Spleen (tissue), 11 donors: ENCODE measurements at regions not wholly inside any gene's neighbourhood (a gene's known extent, or its start where the extent isn't known, plus 50 kb on each side); places are given as distances from the start of the nearest gene placed in this dataset.

Experiments
- DNase-seq: peaks from one replicate; pipeline ENCODE4 v3.0.0-alpha.2; 2020
- H3K27ac ChIP-seq, 8 donors: fragments of 200-600 bp; sonication (generic) in 7 of 8; 1 replicate in 4 of 8; 2 replicates in 4 of 8; pipeline versions ENCODE4 v1.5.0 to v1.8.0; 2016 to 2021; ENCODE audit warnings: inconsistent platforms in 4 of 8, mild to moderate bottlenecking in 4 of 8, moderate library complexity in 1 of 8
- H3K27me3 ChIP-seq, 7 donors: fragments of 200-600 bp; sonication (generic) in 6 of 7; replicated peaks in 1 of 7; 1 replicate in 4 of 7; 2 replicates in 3 of 7; pipeline versions ENCODE4 v1.5.0 to v1.8.0; 2016 to 2021; ENCODE audit warnings: inconsistent platforms in 3 of 7, mild to moderate bottlenecking in 1 of 7
- H3K36me3 ChIP-seq, 6 donors: fragments of 200-600 bp; sonication (generic) in 5 of 6; 1 replicate in 4 of 6; 2 replicates in 2 of 6; pipeline versions ENCODE4 v1.5.0 to v1.8.0; 2016 to 2021; ENCODE audit warnings: inconsistent platforms in 2 of 6
- H3K4me1 ChIP-seq, 6 donors: fragments of 200-600 bp; sonication (generic) in 5 of 6; 1 replicate in 3 of 6; 2 replicates in 3 of 6; pipeline versions ENCODE4 v1.5.0 to v1.8.0; 2016 to 2021; ENCODE audit warnings: inconsistent platforms in 3 of 6
- H3K4me3 ChIP-seq, 8 donors: fragments of 200-600 bp; sonication (generic) in 7 of 8; 1 replicate in 4 of 8; 2 replicates in 4 of 8; pipeline versions ENCODE4 v1.5.0 to v1.8.0; 2016 to 2021; ENCODE audit warnings: inconsistent platforms in 4 of 8, mild to moderate bottlenecking in 4 of 8, moderate library complexity in 2 of 8
- H3K9me3 ChIP-seq, 8 donors: fragments of 200-600 bp; sonication (generic) in 7 of 8; 1 replicate in 4 of 8; 2 replicates in 4 of 8; pipeline versions ENCODE4 v1.5.0 to v1.8.0; 2016 to 2021; ENCODE audit warnings: inconsistent platforms in 4 of 8
- POLR2A ChIP-seq, 3 donors: fragments of 450-650 bp; IDR thresholded peaks; one replicate each; pipeline ENCODE4 v1.5.1; 2017; ENCODE audit warnings: antibody characterized with exemption in 3 of 3, mild to moderate bottlenecking in 1 of 3
- POLR2AphosphoS5 ChIP-seq, 3 donors: sonication (generic); formaldehyde crosslinking; IDR thresholded peaks; one replicate each; pipeline ENCODE4 v1.5.1; 2017; ENCODE audit warnings: antibody characterized with exemption in 3 of 3
- WGBS, 5 donors: extraction: QIAGEN DNeasy Blood & Tissue Kit in 3 of 5; methylation state at CpG; one replicate each; pipeline versions ENCODE4 v1.1.5 to v1.1.7; 2013 to 2018; 5-methylcytosine and 5-hydroxymethylcytosine counted together
- intact Hi-C: fragments of 100-400 bp; cut with DNase I; formaldehyde crosslinking; loops from one replicate; pipeline ENCODE4 v1.15.0; 2023; ENCODE audit warnings: low total_unique reads
- TF ChIP-seq, protein P1 (sequence below), 11 experiments: fragments of 200-600 bp in 7 of 11; fragments of 450-650 bp in 4 of 11; sonication (generic) in 4 of 11; IDR thresholded peaks in 8 of 11; conservative IDR thresholded peaks in 3 of 11; 1 replicate in 7 of 11; 2 replicates in 4 of 11; pipeline versions ENCODE4 v1.4.0 to v1.8.0; 2016 to 2021; ENCODE audit warnings: antibody characterized with exemption in 11 of 11, inconsistent platforms in 4 of 11, mild to moderate bottlenecking in 1 of 11
- donor health status: healthy with polysubstance abuse.
- donor health status: DM: no; HTN: no; CAD: no; lungs with moderate emphysema.
- donor health status: DM: no; HTN: no; CAD: no.
- donor health status: Bipolar disorder and iron deficiency.
- donor health status: healthy.
- donor health status: DM: no; HTN: no; CAD: no.
- donor health status: DM: yes; HTN: yes; CAD: no.

- no peak overlapping the region for H3K4me3 ChIP-seq
- DNase-seq, result no peak
- TF ChIP-seq, protein P1, sequence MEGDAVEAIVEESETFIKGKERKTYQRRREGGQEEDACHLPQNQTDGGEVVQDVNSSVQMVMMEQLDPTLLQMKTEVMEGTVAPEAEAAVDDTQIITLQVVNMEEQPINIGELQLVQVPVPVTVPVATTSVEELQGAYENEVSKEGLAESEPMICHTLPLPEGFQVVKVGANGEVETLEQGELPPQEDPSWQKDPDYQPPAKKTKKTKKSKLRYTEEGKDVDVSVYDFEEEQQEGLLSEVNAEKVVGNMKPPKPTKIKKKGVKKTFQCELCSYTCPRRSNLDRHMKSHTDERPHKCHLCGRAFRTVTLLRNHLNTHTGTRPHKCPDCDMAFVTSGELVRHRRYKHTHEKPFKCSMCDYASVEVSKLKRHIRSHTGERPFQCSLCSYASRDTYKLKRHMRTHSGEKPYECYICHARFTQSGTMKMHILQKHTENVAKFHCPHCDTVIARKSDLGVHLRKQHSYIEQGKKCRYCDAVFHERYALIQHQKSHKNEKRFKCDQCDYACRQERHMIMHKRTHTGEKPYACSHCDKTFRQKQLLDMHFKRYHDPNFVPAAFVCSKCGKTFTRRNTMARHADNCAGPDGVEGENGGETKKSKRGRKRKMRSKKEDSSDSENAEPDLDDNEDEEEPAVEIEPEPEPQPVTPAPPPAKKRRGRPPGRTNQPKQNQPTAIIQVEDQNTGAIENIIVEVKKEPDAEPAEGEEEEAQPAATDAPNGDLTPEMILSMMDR (IDR thresholded peaks at IDR 0.05 in 8 of 11, conservative IDR thresholded peaks at IDR 0.05 in 3 of 11), result no peak
- TF ChIP-seq POLR2AphosphoS5 (IDR thresholded peaks at IDR 0.05), result no peak
- TF ChIP-seq POLR2A (IDR thresholded peaks at IDR 0.05), result no peak
- intact Hi-C loops, result no loop called here
- H3K4me1 ChIP-seq, result peaks cover 0 to 5% (median 0%) of the 10 kb centered on the region in 6 donors
- WGBS, 5 donors, result 55 to 75% (median 68%) methylated on average over 7 of the region's 7 CpGs
- H3K9me3 ChIP-seq, result peaks cover 0 to 12% (median 2%) of the 10 kb centered on the region in 8 donors
- no peaks in the 10 kb centered on the region for H3K36me3 ChIP-seq
- no peaks in the 10 kb centered on the region for H3K27me3 ChIP-seq
- H3K27ac ChIP-seq, result no peak overlapping the region
Measured at GRCh38 chr9:78756813-78757510, 460.0 kb downstream of the PSAT1 start.

- Histone ChIP-seq H3K9me3 (no peaks in the 10 kb centered on the region), H3K27ac (no peak overlapping the region), H3K27me3 (no peaks in the 10 kb centered on the region), H3K4me1 (no peaks in the 10 kb centered on the region), H3K36me3 (no peaks in the 10 kb centered on the region), H3K4me3 (no peak overlapping the region)
- TF ChIP-seq, protein P1 (IDR thresholded peaks at IDR 0.05 in 8 of 11, conservative IDR thresholded peaks at IDR 0.05 in 3 of 11), result no peak
- no peak for TF ChIP-seq POLR2AphosphoS5 (IDR thresholded peaks at IDR 0.05)
- TF ChIP-seq POLR2A (IDR thresholded peaks at IDR 0.05), result no peak
- intact Hi-C loops, result no loop called here
- DNase-seq, result no peak
- WGBS, 5 donors, result 91 to 97% (median 95%) methylated on average over 4 of the region's 4 CpGs
Measured at GRCh38 chr9:78763424-78763823, 466.5 kb downstream of the PSAT1 start.

- H3K4me3 ChIP-seq, result no peak overlapping the region
- no peaks in the 10 kb centered on the region for H3K27me3 ChIP-seq
- TF ChIP-seq POLR2A (IDR thresholded peaks at IDR 0.05) (no peak), POLR2AphosphoS5 (IDR thresholded peaks at IDR 0.05) (no peak)
- TF ChIP-seq, protein P1 (IDR thresholded peaks at IDR 0.05 in 8 of 11, conservative IDR thresholded peaks at IDR 0.05 in 3 of 11), result no peak
- H3K4me1 ChIP-seq, result no peaks in the 10 kb centered on the region
- H3K27ac ChIP-seq, result no peak overlapping the region
- no peaks in the 10 kb centered on the region for H3K36me3 ChIP-seq
- H3K9me3 ChIP-seq, result no peaks in the 10 kb centered on the region
- 77 to 90% (median 84%) methylated on average over 4 of the region's 4 CpGs for WGBS, 5 donors
- intact Hi-C loops, result no loop called here
- no peak for DNase-seq
Measured at GRCh38 chr9:78765861-78766260, 468.9 kb downstream of the PSAT1 start.

DNA sequence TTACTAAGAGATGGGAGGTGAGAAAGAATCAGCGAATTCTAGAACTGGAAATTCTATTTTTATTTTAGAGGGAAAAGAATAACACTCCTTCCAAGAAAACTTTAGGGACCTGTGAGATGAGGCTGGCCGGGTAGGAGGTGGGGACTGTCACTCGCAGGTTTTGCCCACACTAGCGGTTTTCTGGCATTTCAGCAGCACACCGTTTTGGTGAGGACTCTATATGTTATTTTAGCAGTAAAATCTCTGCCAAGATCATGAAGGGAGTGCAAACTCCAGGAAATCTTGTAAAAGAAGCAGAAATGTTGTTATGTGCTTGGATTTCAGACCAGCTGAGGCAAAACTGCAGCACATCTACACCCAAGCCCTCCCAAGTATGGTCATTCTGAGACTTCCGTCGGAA lies 470.6 kb downstream of the PSAT1 start:
- Histone ChIP-seq H3K4me1 (no peaks in the 10 kb centered on the region), H3K4me3 (no peak overlapping the region), H3K27ac (no peak overlapping the region), H3K9me3 (no peaks in the 10 kb centered on the region), H3K36me3 (no peaks in the 10 kb centered on the region), H3K27me3 (no peaks in the 10 kb centered on the region)
- 84 to 92% (median 88%) methylated on average over 7 of the region's 7 CpGs for WGBS, 5 donors
- no peak for DNase-seq
- intact Hi-C loops, result no loop called here
- TF ChIP-seq, protein P1 (IDR thresholded peaks at IDR 0.05 in 8 of 11, conservative IDR thresholded peaks at IDR 0.05 in 3 of 11), result no peak
- TF ChIP-seq POLR2A (IDR thresholded peaks at IDR 0.05) (no peak), POLR2AphosphoS5 (IDR thresholded peaks at IDR 0.05) (no peak)
